ENCODE measurements at regions not wholly inside any gene's neighbourhood (a gene's known extent, or its start where the extent isn't known, plus 50 kb on each side); places are given as distances from the start of the nearest gene placed in this dataset.

DNA sequence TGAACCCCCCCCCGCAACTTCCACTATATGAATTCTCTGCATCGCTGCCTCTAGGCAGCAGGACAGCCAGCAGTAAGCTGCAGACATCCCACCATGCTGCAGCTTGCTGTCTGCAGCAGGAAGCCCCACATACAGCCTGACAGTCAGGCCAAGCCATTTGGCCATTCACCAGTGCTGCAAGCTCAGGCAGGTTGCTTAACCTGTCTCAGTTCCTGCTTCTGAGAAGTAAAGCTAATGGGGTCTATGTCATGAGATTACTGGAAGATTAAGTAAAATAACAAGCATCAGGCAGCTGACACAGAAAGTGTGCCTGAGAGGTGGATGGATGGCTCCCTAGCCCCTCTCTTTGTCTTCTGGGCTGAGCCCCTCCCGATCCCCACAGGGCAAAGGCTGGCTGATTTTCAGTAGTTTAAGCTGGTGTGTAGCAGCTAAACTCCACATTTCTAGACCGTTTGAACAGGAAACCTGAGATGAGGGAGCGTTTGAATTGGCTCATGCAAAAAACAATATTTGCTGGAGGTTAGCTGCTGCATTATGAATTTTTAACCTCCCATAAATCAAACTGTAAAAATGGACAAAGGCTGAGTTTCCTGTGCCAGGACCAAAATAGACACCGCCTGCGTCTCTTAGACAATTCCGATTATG, 193.8 kb upstream of the ARL4C start:
- TF ChIP-seq, protein P1, sequence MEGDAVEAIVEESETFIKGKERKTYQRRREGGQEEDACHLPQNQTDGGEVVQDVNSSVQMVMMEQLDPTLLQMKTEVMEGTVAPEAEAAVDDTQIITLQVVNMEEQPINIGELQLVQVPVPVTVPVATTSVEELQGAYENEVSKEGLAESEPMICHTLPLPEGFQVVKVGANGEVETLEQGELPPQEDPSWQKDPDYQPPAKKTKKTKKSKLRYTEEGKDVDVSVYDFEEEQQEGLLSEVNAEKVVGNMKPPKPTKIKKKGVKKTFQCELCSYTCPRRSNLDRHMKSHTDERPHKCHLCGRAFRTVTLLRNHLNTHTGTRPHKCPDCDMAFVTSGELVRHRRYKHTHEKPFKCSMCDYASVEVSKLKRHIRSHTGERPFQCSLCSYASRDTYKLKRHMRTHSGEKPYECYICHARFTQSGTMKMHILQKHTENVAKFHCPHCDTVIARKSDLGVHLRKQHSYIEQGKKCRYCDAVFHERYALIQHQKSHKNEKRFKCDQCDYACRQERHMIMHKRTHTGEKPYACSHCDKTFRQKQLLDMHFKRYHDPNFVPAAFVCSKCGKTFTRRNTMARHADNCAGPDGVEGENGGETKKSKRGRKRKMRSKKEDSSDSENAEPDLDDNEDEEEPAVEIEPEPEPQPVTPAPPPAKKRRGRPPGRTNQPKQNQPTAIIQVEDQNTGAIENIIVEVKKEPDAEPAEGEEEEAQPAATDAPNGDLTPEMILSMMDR (IDR thresholded peaks at IDR 0.05): no peak
- TF ChIP-seq POLR2A (IDR thresholded peaks at IDR 0.05) (no peak), POLR2AphosphoS5 (IDR thresholded peaks at IDR 0.05; ENCODE audit: insufficient read depth in 1 of 2, low read depth in 1 of 2) (no peak)

Measured in vagina (tissue), 2 donors.